GM21367 (cell line): ENCODE measurements at regions not wholly inside any gene's neighbourhood (a gene's known extent, or its start where the extent isn't known, plus 50 kb on each side); places are given as distances from the start of the nearest gene placed in this dataset.
"Not testable (repeated sequence)": the region's sequence is repeated elsewhere in the genome, so short reads cannot be mapped to it uniquely, and the experiment has no call there.

Source experiments
- ATAC-seq: cut with Tn5 transposase; IDR thresholded peaks from one replicate; pipeline ENCODE4 v1.9.1; 2021; ENCODE audit not compliant: unreplicated experiment

DNA sequence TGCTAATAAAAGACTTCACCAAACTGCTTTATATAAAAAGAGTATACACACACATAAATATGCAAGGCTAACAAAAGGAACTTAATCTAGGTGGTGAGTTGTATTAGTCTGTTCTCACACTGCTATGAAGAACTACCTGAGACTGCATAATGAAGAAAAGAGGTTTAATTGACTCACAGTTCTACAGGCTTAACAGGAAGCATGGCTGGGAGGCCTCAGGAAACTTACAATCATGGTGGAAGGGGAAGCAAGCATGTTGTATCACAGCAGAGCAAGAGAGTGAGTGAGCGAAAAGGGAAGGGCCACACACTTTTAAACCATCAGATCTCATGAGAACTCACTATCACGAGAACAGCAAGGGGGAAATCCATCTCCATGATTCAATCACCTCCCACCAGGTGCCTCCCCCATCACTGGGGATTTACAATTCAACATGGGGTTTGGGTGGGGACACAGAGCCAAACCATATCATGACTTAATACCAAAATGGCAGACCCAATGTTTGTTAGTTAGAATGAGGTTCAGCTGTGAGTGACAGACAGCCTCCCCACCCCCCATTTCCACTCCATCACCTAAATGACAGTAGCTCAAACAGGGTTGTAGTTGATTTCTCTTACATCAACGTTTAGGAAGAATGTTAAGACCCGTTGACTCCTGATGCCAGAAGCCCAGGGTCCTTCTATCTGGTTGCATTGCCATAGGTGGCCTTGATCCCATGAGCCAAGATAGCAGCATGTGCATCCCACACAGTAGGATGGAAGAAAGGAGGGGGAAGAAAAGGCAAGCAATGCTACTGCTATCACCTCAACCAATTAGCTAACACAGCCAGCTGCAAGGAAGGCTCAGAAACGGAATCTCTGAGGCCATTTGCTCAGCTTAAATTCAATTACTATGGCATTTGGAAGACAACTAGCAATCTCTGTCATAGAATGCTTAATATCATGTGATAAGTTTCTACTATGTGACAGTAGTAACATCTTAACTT lies 77.0 kb downstream of the CCDC71L start:
- ATAC-seq = no peak

DNA sequence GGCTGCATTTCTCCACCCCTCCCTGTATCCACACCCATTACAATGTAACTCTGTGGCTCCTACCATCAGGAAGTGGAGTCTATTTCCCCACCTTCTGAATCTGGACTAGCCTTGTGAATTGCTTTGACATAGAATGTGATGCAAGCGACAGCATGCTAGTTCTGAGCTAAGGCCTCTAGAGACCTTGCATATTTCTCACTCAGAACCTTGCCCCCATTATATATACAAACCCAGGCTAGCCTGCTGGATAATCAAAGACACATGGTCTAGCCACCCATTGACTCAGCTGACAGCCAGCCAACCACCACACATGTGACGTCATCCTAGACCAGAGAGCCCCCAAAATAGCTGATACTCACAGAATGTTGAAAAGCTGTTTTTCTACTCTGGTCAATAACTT lies 77.9 kb downstream of the CCDC71L start:
- ATAC-seq = no peak

GRCh38 chr7:106582365-106582764 lies 78.6 kb downstream of the CCDC71L start:
- no peak for ATAC-seq

- not testable (repeated sequence) for ATAC-seq
Observed at GRCh38 chr7:106579086-106579485, 81.9 kb downstream of the CCDC71L start.

GRCh38 chr7:106575138-106575823 lies 85.7 kb downstream of the CCDC71L start:
- ATAC-seq = no peak

DNA sequence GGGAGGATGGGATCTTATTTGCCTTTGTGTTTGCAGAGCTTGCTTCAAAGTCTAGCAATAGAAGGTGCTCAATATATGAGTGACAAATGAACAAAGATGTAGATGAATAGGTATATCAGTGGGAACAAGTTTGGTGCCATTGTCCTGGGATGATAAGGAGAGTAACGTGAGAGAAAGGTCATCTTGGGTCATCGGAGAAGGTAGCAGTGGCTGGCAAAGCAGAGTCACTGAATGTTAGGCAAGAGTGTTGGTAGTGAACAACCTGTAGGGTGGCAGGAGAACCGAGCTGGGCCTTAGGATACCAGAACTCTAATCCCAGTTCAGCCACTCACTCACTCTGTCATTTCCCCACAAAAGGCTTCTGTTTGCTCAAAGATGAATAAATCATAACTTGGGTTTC lies 87.2 kb downstream of the CCDC71L start:
- ATAC-seq = no peak

DNA sequence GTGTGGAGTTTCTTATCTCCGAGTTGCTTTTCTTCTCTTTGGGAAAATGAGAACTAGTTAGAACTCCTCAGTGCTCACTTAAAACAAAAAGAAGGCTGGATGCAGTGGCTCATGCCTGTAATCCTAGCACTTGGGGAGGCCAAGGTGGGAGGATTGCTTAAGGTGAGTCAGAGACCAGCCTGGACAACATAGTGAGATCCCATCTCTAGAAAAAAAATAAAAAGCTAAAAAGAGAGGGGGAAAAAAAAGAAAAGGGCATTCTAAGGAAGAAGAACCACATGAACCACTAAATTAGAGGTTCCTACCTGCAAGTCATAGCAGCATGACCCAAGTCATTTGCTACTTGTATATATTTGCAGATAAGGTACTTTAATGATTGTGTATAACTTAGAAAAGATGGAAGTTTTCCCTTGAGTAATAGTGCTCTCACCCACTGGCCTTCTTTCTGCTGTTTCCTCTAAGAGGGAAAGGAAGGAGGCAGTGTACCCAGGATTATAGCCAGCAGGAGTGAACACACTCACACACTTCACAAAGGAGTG lies 87.8 kb downstream of the CCDC71L start:
- ATAC-seq = no peak

- no peak for ATAC-seq
Observed at GRCh38 chr7:106572394-106573124, 88.4 kb downstream of the CCDC71L start.

DNA sequence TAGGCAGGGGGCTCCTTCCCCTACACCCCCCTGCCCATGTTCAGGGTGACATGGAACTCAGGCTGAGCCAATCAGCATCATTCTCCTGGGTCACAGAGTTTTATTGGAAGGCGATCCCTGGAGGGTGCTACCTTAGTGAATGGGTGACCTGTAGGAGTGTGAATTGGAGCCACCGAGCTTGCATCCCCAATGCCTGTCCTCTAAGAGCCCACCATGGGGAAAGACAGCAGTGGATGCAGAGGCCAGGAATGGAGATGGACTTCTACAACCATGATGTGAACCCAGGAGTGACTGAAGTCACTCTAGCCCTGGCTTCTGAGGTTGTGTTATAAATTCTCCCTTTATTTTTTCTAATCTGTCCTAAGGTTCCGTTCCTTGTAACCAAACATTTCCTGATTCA lies 89.4 kb downstream of the CCDC71L start:
- ATAC-seq = no peak

DNA sequence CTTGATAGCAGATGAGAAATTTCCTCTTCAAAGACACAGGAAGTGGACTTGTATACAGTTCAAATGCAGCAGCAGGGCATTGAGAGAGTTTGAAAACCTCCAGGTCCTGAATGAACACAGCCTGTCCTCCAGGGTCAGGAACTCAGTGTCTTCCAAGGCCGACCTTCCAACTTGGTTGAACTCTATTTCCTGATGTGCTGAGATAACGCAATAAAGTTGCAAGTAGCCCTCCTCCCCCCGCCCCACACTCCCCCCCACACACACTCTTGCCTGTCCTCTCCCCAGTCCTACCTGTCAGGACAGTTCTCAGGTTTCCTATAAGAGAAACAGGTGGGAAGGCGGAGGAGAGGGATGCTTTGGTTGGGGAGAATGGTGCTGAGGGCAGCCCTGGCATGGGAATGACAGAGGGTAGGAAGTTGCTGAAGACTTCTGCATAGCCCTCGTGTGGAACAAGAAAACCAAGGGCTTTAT lies 90.0 kb downstream of the CCDC71L start:
- no peak for ATAC-seq

GRCh38 chr7:106570146-106570545 lies 90.8 kb downstream of the CCDC71L start:
- ATAC-seq = no peak

DNA sequence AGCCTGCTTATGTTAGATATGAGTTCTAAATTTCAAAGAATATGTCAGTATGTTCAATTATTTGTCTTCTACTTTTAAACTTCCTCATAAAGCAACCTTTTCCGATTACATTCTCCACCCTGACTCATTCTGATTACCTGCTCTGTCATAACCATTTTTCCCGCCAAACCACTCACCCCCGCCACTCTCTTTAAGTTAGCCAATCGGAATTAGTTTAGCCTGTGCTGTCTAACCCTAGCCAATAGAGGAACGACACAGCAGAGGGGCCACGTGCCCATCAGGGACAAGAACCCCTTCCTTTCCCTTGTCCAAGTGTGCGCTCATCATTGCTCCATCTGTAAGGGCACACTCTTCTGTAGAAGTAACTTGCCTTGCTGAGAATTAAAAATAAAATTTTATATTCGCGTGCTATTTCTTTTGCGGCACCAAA lies 91.4 kb downstream of the CCDC71L start:
- ATAC-seq = no peak

DNA sequence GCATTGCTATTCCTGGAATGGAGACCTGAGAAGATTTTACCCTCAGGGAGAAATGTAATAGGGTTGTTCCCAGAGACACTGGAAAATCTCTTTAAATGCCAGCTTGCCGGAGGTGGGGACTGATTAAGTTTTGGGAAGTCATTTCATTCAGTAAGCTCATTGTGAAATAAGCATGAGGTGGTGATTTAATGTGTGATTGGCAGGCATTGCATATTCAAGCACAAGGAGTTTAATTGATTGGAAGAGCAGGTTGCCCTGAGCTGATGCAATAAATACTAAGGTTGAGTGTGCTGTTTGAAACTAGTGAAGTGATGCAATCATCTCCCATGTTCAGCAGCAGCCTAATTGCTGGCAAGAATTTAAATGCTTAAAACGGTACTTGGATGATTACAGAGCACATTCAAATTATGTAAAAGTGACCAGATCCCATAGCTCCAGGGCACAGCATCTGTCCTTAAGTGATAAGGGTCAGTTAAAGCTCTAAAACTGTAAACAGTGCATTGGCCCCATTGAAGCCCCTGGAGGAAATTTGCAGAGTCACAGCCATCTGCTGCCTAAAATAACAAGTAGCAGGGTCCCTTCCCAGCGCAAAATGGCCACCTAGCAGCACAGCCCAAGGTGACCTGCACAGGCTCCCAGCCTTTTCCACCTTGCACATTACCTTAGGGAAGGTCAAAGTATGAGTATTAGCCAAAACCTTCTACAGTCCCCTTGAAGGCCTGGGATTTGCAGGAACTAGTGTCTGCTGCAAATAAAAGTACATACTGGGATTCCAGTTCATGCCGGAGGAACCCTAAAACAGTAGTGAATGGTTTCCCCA lies 92.1 kb downstream of the CCDC71L start:
- no peak for ATAC-seq

- no peak for ATAC-seq
Observed at GRCh38 chr7:106568002-106568679, 92.8 kb downstream of the CCDC71L start.

DNA sequence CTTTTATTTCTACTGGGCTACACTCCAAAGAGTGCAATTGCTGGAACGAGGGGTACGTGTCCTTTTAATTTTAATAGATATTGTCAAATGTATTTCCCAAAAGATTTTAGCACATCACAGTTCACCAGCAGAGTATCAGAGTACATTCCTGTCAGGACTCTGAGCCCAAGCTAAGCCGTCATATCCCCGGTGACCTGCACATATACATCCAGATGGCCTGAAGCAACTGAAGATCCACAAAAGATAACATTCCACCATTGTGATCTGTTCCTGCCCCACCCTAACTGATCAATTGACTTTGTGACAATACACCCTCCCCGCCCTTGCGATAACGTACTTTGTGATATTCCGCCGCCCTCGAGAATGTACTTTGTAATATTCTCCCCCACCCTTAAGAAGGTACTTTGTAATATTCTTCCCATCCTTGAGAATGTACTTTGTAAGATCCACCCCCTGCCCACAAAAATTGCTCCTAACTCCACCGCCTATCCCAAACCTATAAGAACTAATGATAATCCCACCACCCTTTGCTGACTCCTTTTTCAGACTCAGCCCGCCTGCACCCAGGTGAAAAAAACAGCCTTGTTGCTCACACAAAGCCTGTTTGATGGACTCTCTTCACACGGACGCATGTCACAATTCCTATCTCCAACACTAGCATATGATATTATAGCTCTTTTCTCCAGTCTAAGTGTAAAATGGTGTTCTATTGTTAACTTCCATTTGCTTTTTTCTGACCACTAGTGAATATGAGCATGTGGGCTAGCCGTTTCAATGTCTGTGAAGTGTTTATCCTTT lies 93.6 kb downstream of the CCDC71L start:
- not testable (repeated sequence) for ATAC-seq

DNA sequence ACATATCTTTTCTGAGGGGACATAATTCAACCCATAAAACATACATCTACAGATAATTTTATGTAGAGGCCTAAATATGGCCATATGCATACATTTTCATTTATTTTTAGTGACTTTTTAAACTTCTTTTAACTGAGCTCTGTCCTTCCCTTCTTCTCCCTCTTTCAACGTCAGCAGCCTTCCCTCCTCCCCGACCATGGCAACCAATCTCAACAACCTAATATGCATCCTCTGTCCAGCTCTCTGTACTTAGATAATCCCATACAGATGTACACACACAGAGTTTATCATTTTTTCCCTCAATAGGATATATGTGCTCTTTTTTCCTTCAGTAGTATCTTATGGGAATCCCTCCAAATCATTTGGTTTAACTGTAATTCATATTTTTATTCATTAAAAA lies 94.3 kb downstream of the CCDC71L start:
- no peak for ATAC-seq

GRCh38 chr7:106566196-106566595 lies 94.8 kb downstream of the CCDC71L start:
- ATAC-seq = no peak

DNA sequence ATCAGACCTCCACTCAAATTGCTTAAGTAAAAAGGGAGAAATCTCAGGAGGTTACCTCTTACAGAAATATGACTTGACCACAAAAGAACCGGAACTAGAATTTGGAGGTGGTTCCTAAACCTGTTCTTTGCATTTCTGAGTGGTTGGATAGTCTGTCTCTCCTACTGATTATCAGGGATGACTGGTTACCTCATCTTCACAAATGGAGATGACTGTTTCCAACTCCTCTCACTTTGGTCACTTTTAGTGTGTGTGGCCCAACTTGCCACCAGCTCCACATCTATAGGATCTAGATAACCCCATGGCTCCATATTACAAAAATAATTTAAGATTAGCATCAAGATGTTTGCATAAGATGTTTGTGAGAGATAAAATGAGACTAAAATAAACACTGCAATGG lies 95.5 kb downstream of the CCDC71L start:
- ATAC-seq = no peak
